HG02571 (cell line): ENCODE measurements at regions not wholly inside any gene's neighbourhood (a gene's known extent, or its start where the extent isn't known, plus 50 kb on each side); places are given as distances from the start of the nearest gene placed in this dataset.
"Not testable (repeated sequence)": the region's sequence is repeated elsewhere in the genome, so short reads cannot be mapped to it uniquely, and the experiment has no call there.

ENCODE experiments used
- ATAC-seq: cut with Tn5 transposase; IDR thresholded peaks from one replicate; pipeline ENCODE4 v1.9.1; 2021; ENCODE audit warnings: mild to moderate bottlenecking, moderate library complexity; ENCODE audit not compliant: unreplicated experiment

- ATAC-seq = no peak
Observed at GRCh38 chr9:103068753-103069152, 73.6 kb downstream of the CYLC2 start.

DNA sequence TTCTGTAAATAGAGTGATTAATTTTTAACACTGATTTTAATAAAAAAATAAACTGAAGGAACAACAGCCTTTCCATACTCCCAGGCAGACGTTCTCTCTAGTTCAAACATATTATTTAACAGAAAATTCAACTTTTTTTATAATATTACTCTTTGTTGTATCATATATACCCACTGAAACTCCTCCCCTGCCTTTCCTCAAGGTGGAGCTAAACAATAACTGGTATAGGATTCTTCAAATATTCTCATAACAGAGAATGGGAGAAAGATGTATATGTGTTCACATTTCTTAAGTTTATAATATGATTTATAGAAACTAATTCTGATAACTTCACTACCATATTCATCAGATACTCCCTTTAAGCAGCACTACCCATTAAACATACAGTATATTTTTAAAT, 83.4 kb downstream of the CYLC2 start:
- no peak for ATAC-seq

DNA sequence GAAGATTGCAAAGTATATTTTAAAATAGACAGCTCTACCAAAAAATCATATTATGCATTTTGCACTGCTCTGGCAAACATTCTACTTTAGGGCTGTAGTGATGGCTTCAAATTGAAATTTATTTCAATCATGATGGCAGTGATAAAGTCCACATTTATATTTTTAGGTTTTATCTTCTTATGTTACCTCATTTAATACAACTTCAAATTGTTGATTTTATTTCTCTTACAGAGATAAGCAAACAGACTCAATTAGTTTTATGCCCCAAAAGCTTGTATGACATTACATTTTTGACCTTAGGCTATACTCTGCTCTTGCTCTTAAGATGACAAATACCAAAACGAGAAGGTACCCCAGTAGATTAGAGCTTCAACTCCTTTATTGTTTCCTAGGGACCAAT, 87.4 kb downstream of the CYLC2 start:
- no peak for ATAC-seq

DNA sequence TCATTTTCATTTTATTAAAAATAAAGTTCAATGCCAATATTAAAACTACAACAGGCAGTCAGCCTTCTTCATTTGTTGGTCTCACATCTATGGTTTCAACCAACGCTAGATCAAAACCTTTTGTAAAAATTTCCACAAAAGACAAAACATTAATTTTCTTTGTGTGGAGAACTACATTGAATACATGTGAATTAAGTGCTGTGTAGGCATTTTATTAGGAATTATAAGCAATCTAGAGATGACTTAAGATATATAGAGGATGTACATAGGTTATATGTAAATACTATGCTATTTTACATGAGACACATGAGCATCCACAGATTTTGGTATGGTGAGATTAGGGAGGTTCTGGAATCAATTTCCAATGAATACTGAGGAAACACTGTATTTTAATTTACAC, 94.2 kb downstream of the CYLC2 start:
- no peak for ATAC-seq

GRCh38 chr9:103104101-103104500, 109.0 kb downstream of the CYLC2 start:
- no peak for ATAC-seq

- no peak for ATAC-seq
Observed at GRCh38 chr9:103116246-103116645, 121.1 kb downstream of the CYLC2 start.

DNA sequence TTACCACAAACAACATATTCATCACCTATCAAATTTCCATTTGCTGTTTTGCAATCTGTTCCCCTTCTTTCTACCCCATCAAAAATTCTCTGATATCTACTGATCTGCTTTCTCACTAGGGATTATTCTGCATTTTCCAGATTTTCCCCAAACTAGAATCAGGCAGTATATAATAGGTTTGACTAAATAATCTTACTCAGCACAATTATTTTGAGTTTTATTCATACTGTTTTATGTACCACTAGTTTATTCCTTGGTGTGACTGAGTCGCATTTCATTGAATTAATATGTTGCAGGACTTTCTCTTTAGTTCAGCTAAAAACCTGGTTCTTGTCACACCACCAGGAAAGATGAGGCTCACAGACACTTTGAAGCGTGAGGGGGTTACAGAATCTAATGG, 131.4 kb downstream of the CYLC2 start:
- no peak for ATAC-seq

DNA sequence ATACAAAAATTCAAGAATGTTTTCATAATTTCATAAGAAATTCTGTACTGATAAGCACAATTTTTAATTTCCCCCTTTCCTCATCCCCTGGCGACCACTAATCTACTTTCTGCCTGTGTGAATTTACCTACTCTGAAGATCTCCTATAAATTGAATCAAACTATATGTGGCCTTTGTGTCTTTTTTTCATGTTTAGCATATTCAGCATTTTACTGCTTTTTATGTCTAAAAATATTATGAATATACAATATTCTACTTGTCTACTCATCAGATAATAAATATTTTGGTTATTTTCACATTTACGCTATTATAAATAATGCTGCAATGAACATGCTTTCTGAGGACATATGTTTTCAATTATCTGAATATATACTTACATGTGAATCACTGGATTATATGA, 144.8 kb downstream of the CYLC2 start:
- ATAC-seq = no peak

DNA sequence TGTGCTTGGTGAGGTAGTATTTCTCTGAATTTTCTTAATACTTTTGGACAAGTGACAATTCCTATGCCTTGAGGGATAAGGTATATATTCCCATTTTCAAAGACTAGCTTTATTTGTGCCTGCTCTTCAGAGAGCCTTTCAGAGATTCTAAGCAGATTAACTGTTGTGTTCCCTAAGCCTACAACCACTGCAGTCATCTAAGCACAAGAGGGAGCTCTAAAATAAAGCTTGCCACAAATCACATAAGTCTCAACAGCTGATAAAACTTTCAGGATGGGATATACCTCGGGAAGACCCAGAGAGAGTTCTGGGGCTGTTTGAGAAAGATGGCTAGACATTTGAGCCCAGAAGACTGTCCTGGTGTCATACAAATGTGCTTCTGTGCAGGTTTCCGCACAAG, 157.3 kb downstream of the CYLC2 start:
- no peak for ATAC-seq

- ATAC-seq = no peak
Observed at GRCh38 chr9:103167530-103167929, 172.4 kb downstream of the CYLC2 start.

- ATAC-seq = no peak
Observed at GRCh38 chr9:103168254-103168653, 173.1 kb downstream of the CYLC2 start.

- ATAC-seq = no peak
Observed at GRCh38 chr9:103169798-103170197, 174.7 kb downstream of the CYLC2 start.

DNA sequence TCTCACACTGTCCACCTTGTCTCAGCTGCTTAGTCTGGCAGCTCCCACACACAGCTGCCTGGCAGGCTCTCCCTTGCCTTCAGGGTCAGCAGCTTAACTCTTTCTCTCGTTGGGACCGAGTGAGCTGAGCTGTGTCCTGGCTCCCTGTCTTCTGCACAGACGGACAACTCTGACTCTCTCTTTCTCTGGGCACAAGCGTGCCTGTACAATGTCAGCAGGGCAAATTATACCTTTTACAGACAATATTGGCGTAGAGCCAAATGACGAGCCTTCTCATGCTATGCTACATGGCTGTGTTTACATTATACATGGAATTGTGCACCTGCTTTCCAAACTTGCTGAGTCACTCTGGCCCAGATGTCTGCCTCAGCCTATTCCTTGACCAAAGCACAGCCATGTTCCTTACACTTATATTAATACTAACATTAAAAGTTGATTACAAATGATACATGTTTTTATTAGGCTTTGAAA, 188.6 kb downstream of the CYLC2 start:
- ATAC-seq = no peak

- no peak for ATAC-seq
Observed at GRCh38 chr9:103186959-103187358, 191.8 kb downstream of the CYLC2 start.

DNA sequence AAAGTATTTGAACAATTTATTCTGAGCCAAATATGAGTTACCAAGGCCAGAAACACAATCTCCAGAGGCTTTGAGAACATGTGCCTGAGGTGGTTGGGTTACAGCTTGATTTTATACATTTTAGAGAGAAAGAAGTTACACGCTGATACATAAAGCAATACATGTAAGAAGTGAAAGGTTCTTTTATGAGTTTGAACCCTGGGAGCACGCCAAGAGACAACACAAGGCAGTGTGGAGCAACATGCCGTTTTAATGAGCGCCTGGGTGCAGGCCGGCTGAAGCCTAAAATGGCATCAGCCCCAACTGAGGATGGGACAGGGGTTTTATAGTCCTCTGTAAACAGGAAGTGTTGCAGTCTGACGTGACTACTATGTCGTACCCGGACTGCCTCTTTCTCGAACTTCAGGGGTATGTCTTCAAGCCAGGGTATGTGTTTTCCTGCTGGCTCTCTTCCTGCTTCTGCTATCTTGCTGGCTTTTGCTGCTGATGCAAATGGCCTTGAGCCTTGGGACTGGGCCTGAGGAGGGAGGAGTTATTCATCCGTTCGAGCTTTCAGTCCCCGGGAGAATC, 193.7 kb downstream of the CYLC2 start:
- no peak for ATAC-seq

GRCh38 chr9:103193992-103194391, 198.9 kb downstream of the CYLC2 start:
- ATAC-seq = no peak

- no peak for ATAC-seq
Observed at GRCh38 chr9:103203172-103203571, 208.0 kb downstream of the CYLC2 start.

- ATAC-seq = not testable (repeated sequence)
Observed at GRCh38 chr9:103205881-103206585, 210.9 kb downstream of the CYLC2 start.

- no peak for ATAC-seq
Observed at GRCh38 chr9:103210607-103211006, 215.5 kb downstream of the CYLC2 start.

- ATAC-seq = no peak
Observed at GRCh38 chr9:103215197-103215596, 220.1 kb downstream of the CYLC2 start.

- no peak for ATAC-seq
Observed at GRCh38 chr9:103225702-103226646, 230.8 kb downstream of the CYLC2 start.

- no peak for ATAC-seq
Observed at GRCh38 chr9:103226647-103227013, 231.5 kb downstream of the CYLC2 start.
